Activated T-helper 9 cell treated with anti-CD3 and anti-CD28 coated beads, Interleukin-2, amount 50 U/mL, for 16 hours (primary cell): ENCODE measurements at regions not wholly inside any gene's neighbourhood (a gene's known extent, or its start where the extent isn't known, plus 50 kb on each side); places are given as distances from the start of the nearest gene placed in this dataset.

Experiments used
- DNase-seq: peaks from one replicate; pipeline ENCODE4 v3.0.0-alpha.2; 2020; ENCODE audit warnings: low read depth

DNA sequence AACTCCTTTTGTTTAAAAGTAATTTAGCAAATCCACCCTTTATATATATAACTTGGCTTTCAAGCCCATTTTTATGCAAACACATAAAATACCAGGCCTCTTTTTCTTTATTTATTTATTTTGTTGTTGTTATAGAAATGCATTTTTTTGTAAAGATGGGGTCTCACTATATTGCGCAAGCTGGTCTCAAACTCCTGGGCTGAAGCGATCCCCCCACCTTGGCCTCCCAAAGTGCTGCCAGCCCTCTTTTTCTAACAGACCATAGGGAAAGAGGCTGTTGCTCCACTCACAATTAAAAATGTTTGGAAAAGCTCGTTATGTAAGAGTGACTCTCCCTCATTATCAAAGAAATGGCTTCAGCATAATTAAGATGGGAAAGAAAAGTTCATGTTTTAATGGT is 440.9 kb downstream of the HACE1 start:
- DNase-seq, result no peak

GRCh38 chr6:104418125-104418524 is 441.6 kb downstream of the HACE1 start:
- DNase-seq, result no peak

GRCh38 chr6:104414723-104415122 is 445.0 kb downstream of the HACE1 start:
- no peak for DNase-seq

- DNase-seq, result no peak
Measured at GRCh38 chr6:104413767-104414166, 446.0 kb downstream of the HACE1 start.

DNA sequence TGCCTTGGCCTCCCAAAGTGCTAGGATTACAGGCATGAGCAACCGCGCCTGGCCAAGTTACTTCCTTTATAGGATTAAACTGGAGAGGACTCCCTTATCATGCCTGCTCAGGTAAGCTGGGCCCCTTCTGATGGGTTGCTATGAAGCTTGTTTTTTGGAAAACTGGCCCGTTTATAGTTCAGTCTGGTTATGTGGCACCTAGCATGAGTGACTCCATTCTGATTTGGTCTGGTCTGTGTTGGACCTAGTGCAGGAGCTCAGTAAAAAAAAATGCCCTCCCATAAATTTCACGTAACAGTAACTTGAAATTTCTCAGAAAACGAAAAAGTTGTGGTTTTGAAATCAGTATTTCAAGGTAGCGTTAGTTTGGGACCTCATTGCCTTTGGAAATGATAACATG is 448.4 kb downstream of the HACE1 start:
- DNase-seq, result no peak

DNA sequence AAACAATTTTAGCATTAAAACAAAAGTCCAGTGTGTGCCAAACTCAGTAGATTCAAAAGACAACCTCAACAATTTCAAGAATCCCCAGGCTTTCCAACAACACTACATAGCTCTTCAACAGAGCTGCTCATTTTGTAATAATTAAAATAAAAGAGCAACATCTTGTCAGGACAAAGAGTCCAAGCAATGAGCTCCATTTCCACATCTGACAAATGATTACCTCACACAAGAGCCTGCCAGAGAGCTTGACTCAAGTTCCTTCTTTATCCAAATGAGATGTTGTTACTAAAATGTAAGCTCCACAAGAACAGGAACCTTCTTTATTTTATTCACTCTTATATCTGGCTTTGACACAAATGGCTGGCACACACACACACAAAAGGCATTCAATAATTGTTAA is 449.8 kb downstream of the HACE1 start:
- no peak for DNase-seq

- DNase-seq, result no peak
Measured at GRCh38 chr6:104407957-104408356, 451.8 kb downstream of the HACE1 start.

GRCh38 chr6:104404377-104404776 is 455.3 kb downstream of the HACE1 start:
- DNase-seq, result no peak

DNA sequence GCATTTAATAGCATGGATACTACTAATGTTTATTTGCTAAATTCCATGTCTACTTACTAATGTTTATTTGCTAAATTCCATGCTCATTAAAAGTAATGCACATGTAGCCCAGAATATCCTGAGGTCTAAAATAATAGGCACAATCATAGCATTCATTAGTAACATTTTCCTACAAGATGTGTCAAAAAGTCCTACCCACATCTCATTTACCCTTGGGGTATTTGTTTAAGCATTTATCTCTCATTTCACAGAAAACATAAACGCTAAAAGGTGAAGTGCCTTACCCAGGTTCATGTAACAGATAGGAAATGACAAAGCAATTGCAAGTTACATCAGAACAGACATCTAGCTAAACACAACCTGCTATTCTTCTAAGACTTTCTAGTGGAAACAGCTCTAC is 457.1 kb downstream of the HACE1 start:
- DNase-seq, result no peak

DNA sequence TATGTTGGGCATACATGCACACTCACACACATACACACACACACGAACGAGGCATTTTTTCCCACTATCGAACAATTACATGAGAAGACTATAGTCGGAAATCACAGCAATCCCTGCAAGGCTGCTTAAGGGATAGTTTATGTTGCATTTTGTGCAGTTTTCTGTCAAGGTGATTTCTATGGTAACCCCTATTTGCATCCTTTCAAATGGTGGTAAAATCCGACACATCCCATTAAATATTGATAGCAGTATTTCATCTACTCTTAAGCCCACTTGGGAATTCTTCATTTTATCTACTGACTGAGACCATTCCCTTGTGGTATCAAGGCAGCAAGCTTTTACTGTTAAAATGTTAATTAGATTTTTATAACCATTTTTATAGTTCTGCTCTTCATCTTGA is 457.8 kb downstream of the HACE1 start:
- DNase-seq, result no peak

GRCh38 chr6:104400844-104401243 is 458.9 kb downstream of the HACE1 start:
- DNase-seq, result no peak

- DNase-seq, result no peak
Measured at GRCh38 chr6:104396077-104396476, 463.6 kb downstream of the HACE1 start.

GRCh38 chr6:104381907-104382306 is 477.8 kb downstream of the HACE1 start:
- DNase-seq, result no peak

GRCh38 chr6:104365451-104366234 is 494.1 kb downstream of the HACE1 start:
- no peak for DNase-seq

DNA sequence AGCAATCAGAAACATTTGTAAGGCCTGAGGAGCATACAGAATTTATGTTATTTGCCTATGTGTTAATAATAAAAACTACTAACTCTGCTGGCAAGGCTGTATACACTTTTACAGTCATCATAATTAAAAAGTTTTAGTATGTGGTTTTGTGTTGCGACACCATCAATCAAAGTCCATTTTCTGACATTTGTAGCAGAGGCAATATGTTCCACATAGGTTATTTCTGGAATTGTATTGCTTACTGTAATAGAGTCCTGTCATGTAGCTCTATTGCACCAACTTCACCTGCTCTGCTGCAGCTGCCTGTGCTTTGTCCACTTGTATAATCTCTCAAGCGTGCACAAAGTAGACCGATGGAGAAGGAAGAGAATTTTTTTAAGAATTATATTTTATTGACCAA is 501.8 kb downstream of the HACE1 start:
- no peak for DNase-seq

- no peak for DNase-seq
Measured at GRCh38 chr6:104356197-104356596, 503.5 kb downstream of the HACE1 start.

GRCh38 chr6:104349191-104349590 is 510.5 kb downstream of the HACE1 start:
- DNase-seq, result no peak

DNA sequence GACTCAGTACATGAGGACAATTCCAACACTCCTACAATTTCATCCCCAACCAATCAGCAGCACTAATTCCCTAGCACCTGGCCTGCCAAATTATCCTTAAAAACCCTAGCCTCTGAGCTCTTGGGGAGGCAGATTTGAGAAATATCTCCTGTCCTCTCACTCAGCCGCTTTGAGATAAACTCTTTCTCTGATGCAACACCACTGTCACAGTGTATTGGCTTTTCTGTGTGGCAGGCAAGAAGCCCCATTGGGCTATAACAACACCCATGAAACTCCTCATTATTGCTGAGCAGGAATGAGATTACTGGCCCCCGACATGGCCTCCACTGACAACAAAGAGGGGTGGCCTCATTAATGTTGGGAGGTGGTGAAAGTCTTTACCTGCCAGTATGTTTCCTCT is 515.5 kb downstream of the HACE1 start:
- no peak for DNase-seq

DNA sequence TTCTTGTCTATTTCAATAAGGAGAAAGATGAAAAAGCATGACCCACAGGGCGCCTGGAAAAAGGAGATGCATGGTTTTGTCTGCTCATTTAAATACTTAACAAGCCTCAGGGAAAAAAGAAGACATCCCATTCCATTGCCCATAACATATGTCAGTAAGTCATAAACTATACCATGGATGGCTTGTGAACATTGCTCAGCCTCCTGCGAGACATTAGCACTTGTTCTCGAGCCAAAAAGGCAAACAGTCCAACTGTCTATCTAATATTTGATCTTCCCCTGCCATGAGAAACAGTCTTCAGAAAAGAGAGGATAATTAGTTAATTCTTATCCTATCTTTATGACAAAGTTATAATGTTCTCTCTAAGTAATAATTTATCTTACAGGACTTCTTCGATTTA is 527.4 kb downstream of the HACE1 start:
- DNase-seq, result no peak

- no peak for DNase-seq
Measured at GRCh38 chr6:104326173-104327001, 533.3 kb downstream of the HACE1 start.

GRCh38 chr6:104325341-104326172 is 534.2 kb downstream of the HACE1 start:
- no peak for DNase-seq

DNA sequence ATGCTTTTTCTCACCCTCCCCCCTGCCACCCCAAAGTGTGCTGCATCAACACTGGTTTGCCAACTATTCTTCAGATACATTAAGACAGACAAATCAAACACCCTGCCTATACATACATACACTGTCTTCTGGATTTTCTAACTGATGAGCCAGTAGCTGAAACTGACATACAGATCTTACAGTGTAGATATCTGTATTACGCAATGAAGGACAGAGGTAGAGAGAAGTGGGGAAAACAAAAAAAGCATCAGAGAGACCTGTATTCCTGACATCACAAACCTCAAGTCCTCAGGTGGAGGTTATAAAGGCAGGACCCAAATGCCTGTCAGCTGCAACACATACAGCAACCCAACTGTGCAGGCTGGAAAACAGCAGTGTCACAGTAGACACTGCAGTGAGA is 535.4 kb downstream of the HACE1 start:
- no peak for DNase-seq

DNA sequence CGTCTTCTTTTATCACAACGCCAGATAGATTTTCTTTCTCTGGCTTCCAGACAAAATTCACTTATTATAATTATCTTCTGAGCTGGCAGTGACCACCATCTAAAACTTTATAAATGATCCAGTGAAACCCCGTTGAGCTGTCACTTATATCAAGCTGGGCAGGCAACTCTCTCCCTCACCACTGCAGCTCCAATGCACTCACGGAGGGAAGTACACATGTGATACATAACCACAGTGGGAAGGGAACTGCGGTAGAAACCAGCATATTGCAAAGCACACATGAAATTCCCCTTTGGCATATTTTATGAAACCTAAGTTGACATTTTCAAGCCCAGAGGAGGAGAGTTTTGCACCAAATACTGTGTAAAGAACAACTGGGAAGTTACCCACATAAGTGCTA is 536.9 kb downstream of the HACE1 start:
- DNase-seq, result no peak
